ENCODE measurements at regions not wholly inside any gene's neighbourhood (a gene's known extent, or its start where the extent isn't known, plus 50 kb on each side); places are given as distances from the start of the nearest gene placed in this dataset.

- Mint-ChIP-seq H3K4me3 (no peak overlapping the region), H3K4me1 (no peaks in the 10 kb centered on the region), H3K36me3 (ENCODE audit: low read depth) (no peaks in the 10 kb centered on the region), H3K27me3 (peaks cover 6% of the 10 kb centered on the region), H3K27ac (no peak overlapping the region), H3K9me3 (no peaks in the 10 kb centered on the region)
- ChIA-PET POLR2A (no interaction called here), CTCF (no interaction called here)
- no peak for DNase-seq
These were observed 198.4 kb downstream of the RPS12 start for GRCh38 chr6:133012774-133013173.

GRCh38 chr6:133016631-133017030 lies 202.3 kb downstream of the RPS12 start:
- Mint-ChIP-seq H3K4me3 (no peak overlapping the region), H3K9me3 (no peaks in the 10 kb centered on the region), H3K4me1 (no peaks in the 10 kb centered on the region), H3K36me3 (ENCODE audit: low read depth) (no peaks in the 10 kb centered on the region), H3K27me3 (peaks cover 6% of the 10 kb centered on the region), H3K27ac (no peak overlapping the region)
- DNase-seq = no peak
- CTCF ChIA-PET = no interaction called here
- POLR2A ChIA-PET = no interaction called here

- Mint-ChIP-seq H3K27me3 (peaks cover 5% of the 10 kb centered on the region), H3K4me3 (no peak overlapping the region), H3K4me1 (no peaks in the 10 kb centered on the region), H3K36me3 (ENCODE audit: low read depth) (no peaks in the 10 kb centered on the region), H3K9me3 (no peaks in the 10 kb centered on the region), H3K27ac (no peak overlapping the region)
- no peak for DNase-seq
- ChIA-PET CTCF (no interaction called here), POLR2A (no interaction called here)
These were observed 203.2 kb downstream of the RPS12 start for GRCh38 chr6:133017581-133017980.

GRCh38 chr6:133026705-133027104 lies 212.3 kb downstream of the RPS12 start:
- H3K27ac Mint-ChIP-seq = no peak overlapping the region
- no peaks in the 10 kb centered on the region for H3K27me3 Mint-ChIP-seq
- H3K4me3 Mint-ChIP-seq = no peak overlapping the region
- no peaks in the 10 kb centered on the region for H3K9me3 Mint-ChIP-seq
- no peaks in the 10 kb centered on the region for H3K4me1 Mint-ChIP-seq
- no peaks in the 10 kb centered on the region for H3K36me3 Mint-ChIP-seq (ENCODE audit: low read depth)
- CTCF ChIA-PET = no interaction called here
- DNase-seq = no peak
- POLR2A ChIA-PET = no interaction called here

GRCh38 chr6:133033263-133033662 lies 207.9 kb upstream of the EYA4 start:
- POLR2A ChIA-PET = no interaction called here
- Mint-ChIP-seq H3K4me1 (no peaks in the 10 kb centered on the region), H3K27ac (no peak overlapping the region), H3K27me3 (no peaks in the 10 kb centered on the region), H3K9me3 (no peaks in the 10 kb centered on the region), H3K36me3 (ENCODE audit: low read depth) (no peaks in the 10 kb centered on the region), H3K4me3 (no peak overlapping the region)
- DNase-seq = no peak
- CTCF ChIA-PET = no interaction called here

- ChIA-PET CTCF (no interaction called here), POLR2A (no interaction called here)
- no peaks in the 10 kb centered on the region for H3K4me1 Mint-ChIP-seq
- H3K36me3 Mint-ChIP-seq (ENCODE audit: low read depth) = no peaks in the 10 kb centered on the region
- no peak overlapping the region for H3K4me3 Mint-ChIP-seq
- H3K27me3 Mint-ChIP-seq = no peaks in the 10 kb centered on the region
- H3K9me3 Mint-ChIP-seq = no peaks in the 10 kb centered on the region
- DNase-seq = no peak
- no peak overlapping the region for H3K27ac Mint-ChIP-seq
These were observed 206.5 kb upstream of the EYA4 start for GRCh38 chr6:133034509-133035206.

GRCh38 chr6:133040094-133040802 lies 200.9 kb upstream of the EYA4 start:
- H3K4me1 Mint-ChIP-seq = no peaks in the 10 kb centered on the region
- no peaks in the 10 kb centered on the region for H3K27me3 Mint-ChIP-seq
- H3K27ac Mint-ChIP-seq = no peak overlapping the region
- ChIA-PET CTCF (interaction anchor here (1.2 to 1.3 kb wide), 2 partner anchors 77 to 79 kb away, joined by 3 to 4 read pairs; no protein-coding TSS in a partner anchor), POLR2A (no interaction called here)
- no peaks in the 10 kb centered on the region for H3K36me3 Mint-ChIP-seq (ENCODE audit: low read depth)
- no peak overlapping the region for H3K4me3 Mint-ChIP-seq
- no peak for DNase-seq
- no peaks in the 10 kb centered on the region for H3K9me3 Mint-ChIP-seq

GRCh38 chr6:133040803-133041419 lies 200.2 kb upstream of the EYA4 start:
- no peak for DNase-seq
- Mint-ChIP-seq H3K27me3 (no peaks in the 10 kb centered on the region), H3K36me3 (ENCODE audit: low read depth) (no peaks in the 10 kb centered on the region), H3K4me1 (no peaks in the 10 kb centered on the region), H3K9me3 (no peaks in the 10 kb centered on the region), H3K4me3 (no peak overlapping the region), H3K27ac (no peak overlapping the region)
- CTCF ChIA-PET = interaction anchor here (1.2 to 1.3 kb wide), 2 partner anchors 78 to 79 kb away, joined by 3 to 4 read pairs; no protein-coding TSS in a partner anchor
- POLR2A ChIA-PET = no interaction called here

- H3K36me3 Mint-ChIP-seq (ENCODE audit: low read depth) = no peaks in the 10 kb centered on the region
- POLR2A ChIA-PET = no interaction called here
- H3K9me3 Mint-ChIP-seq = no peaks in the 10 kb centered on the region
- no peak for DNase-seq
- no peaks in the 10 kb centered on the region for H3K4me1 Mint-ChIP-seq
- H3K27me3 Mint-ChIP-seq = no peaks in the 10 kb centered on the region
- no peak overlapping the region for H3K4me3 Mint-ChIP-seq
- CTCF ChIA-PET = no interaction called here
- H3K27ac Mint-ChIP-seq = no peak overlapping the region
These were observed 198.5 kb upstream of the EYA4 start for GRCh38 chr6:133042550-133043120.

- POLR2A ChIA-PET = no interaction called here
- Mint-ChIP-seq H3K4me3 (no peak overlapping the region), H3K36me3 (ENCODE audit: low read depth) (no peaks in the 10 kb centered on the region), H3K4me1 (no peaks in the 10 kb centered on the region), H3K27me3 (no peaks in the 10 kb centered on the region), H3K9me3 (no peaks in the 10 kb centered on the region), H3K27ac (no peak overlapping the region)
- CTCF ChIA-PET = no interaction called here
- DNase-seq = no peak
These were observed 194.6 kb upstream of the EYA4 start for GRCh38 chr6:133046576-133046975.

- no peak for DNase-seq
- no peaks in the 10 kb centered on the region for H3K4me1 Mint-ChIP-seq
- no peak overlapping the region for H3K4me3 Mint-ChIP-seq
- H3K9me3 Mint-ChIP-seq = no peaks in the 10 kb centered on the region
- no peak overlapping the region for H3K27ac Mint-ChIP-seq
- H3K36me3 Mint-ChIP-seq (ENCODE audit: low read depth) = no peaks in the 10 kb centered on the region
- ChIA-PET POLR2A (no interaction called here), CTCF (interaction anchor here (1.0 kb wide), 1 partner anchor 377 kb away, joined by 4 read pairs; no protein-coding TSS in a partner anchor)
- no peaks in the 10 kb centered on the region for H3K27me3 Mint-ChIP-seq
These were observed 194.0 kb upstream of the EYA4 start for GRCh38 chr6:133047065-133047665.

- no peaks in the 10 kb centered on the region for H3K4me1 Mint-ChIP-seq
- no peaks in the 10 kb centered on the region for H3K9me3 Mint-ChIP-seq
- H3K4me3 Mint-ChIP-seq = no peak overlapping the region
- no peaks in the 10 kb centered on the region for H3K36me3 Mint-ChIP-seq (ENCODE audit: low read depth)
- H3K27me3 Mint-ChIP-seq = no peaks in the 10 kb centered on the region
- no peak for DNase-seq
- H3K27ac Mint-ChIP-seq = no peak overlapping the region
- ChIA-PET CTCF (interaction anchor here (1.0 kb wide), 1 partner anchor 378 kb away, joined by 4 read pairs; no protein-coding TSS in a partner anchor), POLR2A (interaction anchor here (0.5 kb wide), 1 partner anchor 1226 kb away, joined by 3 read pairs; no protein-coding TSS in a partner anchor)
These were observed 193.5 kb upstream of the EYA4 start for GRCh38 chr6:133047706-133048105.

GRCh38 chr6:133051240-133051639 lies 189.9 kb upstream of the EYA4 start:
- Mint-ChIP-seq H3K9me3 (no peaks in the 10 kb centered on the region), H3K4me1 (no peaks in the 10 kb centered on the region), H3K27ac (no peak overlapping the region), H3K4me3 (no peak overlapping the region), H3K27me3 (no peaks in the 10 kb centered on the region), H3K36me3 (ENCODE audit: low read depth) (no peaks in the 10 kb centered on the region)
- POLR2A ChIA-PET = no interaction called here
- CTCF ChIA-PET = no interaction called here
- DNase-seq = no peak
